ENCODE measurements at regions not wholly inside any gene's neighbourhood (a gene's known extent, or its start where the extent isn't known, plus 50 kb on each side); places are given as distances from the start of the nearest gene placed in this dataset.

GRCh38 chr4:43512253-43512652 lies 619.7 kb downstream of the GRXCR1 start:
- TF ChIP-seq Cebpa-rat (IDR thresholded peaks at IDR 0.05): no peak

GRCh38 chr4:43525646-43526045 lies 633.1 kb downstream of the GRXCR1 start:
- no peak overlapping the region for H3K9ac ChIP-seq
- no peak overlapping the region for H3K4me2 ChIP-seq
- no peaks in the 10 kb centered on the region for H4K20me1 ChIP-seq
- H3K27ac ChIP-seq: no peak overlapping the region
- H3K4me3 ChIP-seq: no peak overlapping the region
- no peaks in the 10 kb centered on the region for H3K4me1 ChIP-seq
- H3K36me3 ChIP-seq: no peaks in the 10 kb centered on the region
- no peaks in the 10 kb centered on the region for H3K27me3 ChIP-seq
- no peak for TF ChIP-seq Cebpa-rat (IDR thresholded peaks at IDR 0.05)
- H3K9me3 ChIP-seq (replicated peaks in 1 of 11): no peaks in the 10 kb centered on the region

More at GRCh38 chr4:43512253-43512652, 619.7 kb downstream of the GRXCR1 start:
- Histone ChIP-seq H4K20me1 (no peaks in the 10 kb centered on the region), H3K27ac (no peak overlapping the region), H3K27me3 (no peaks in the 10 kb centered on the region), H3K4me2 (no peak overlapping the region), H3K4me1 (no peaks in the 10 kb centered on the region), H3K4me3 (no peak overlapping the region), H3K9ac (no peak overlapping the region), H3K9me3 (replicated peaks in 1 of 11) (peaks cover 10 to 18% (median 13%) of the 10 kb centered on the region in 11 experiments; a peak in 18 of 22 replicates), H3K36me3 (no peaks in the 10 kb centered on the region)

- Histone ChIP-seq H3K9me3 (replicated peaks in 1 of 11) (peaks cover 0 to 13% (median 9%) of the 10 kb centered on the region in 11 experiments; a peak in 13 of 22 replicates), H3K9ac (no peak overlapping the region), H3K4me1 (no peaks in the 10 kb centered on the region), H3K4me3 (no peak overlapping the region), H4K20me1 (no peaks in the 10 kb centered on the region), H3K27me3 (no peaks in the 10 kb centered on the region), H3K27ac (no peak overlapping the region), H3K36me3 (no peaks in the 10 kb centered on the region), H3K4me2 (no peak overlapping the region)
- no peak for TF ChIP-seq Cebpa-rat (IDR thresholded peaks at IDR 0.05)
Observed at GRCh38 chr4:43547561-43547960, 655.0 kb downstream of the GRXCR1 start.

- no peak for TF ChIP-seq Cebpa-rat (IDR thresholded peaks at IDR 0.05)
- H3K4me3 ChIP-seq: no peak overlapping the region
Observed at GRCh38 chr4:43550981-43551627, 658.6 kb downstream of the GRXCR1 start.

GRCh38 chr4:43556262-43556661 lies 663.7 kb downstream of the GRXCR1 start:
- no peak overlapping the region for H3K4me2 ChIP-seq
- no peaks in the 10 kb centered on the region for H3K4me1 ChIP-seq
- no peaks in the 10 kb centered on the region for H3K27me3 ChIP-seq
- H4K20me1 ChIP-seq: no peaks in the 10 kb centered on the region
- H3K9ac ChIP-seq: no peak overlapping the region
- no peak overlapping the region for H3K27ac ChIP-seq
- no peak overlapping the region for H3K4me3 ChIP-seq
- peaks cover 13 to 34% (median 21%) of the 10 kb centered on the region in 11 experiments for H3K9me3 ChIP-seq (replicated peaks in 1 of 11)
- H3K36me3 ChIP-seq: no peaks in the 10 kb centered on the region
- no peak for TF ChIP-seq Cebpa-rat (IDR thresholded peaks at IDR 0.05)

More at GRCh38 chr4:43550981-43551627, 658.6 kb downstream of the GRXCR1 start:
- no peak overlapping the region for H3K27ac ChIP-seq
- peaks cover 16 to 39% (median 26%) of the 10 kb centered on the region in 11 experiments for H3K9me3 ChIP-seq (replicated peaks in 1 of 11)
- no peak overlapping the region for H3K4me2 ChIP-seq
- no peaks in the 10 kb centered on the region for H3K36me3 ChIP-seq
- H4K20me1 ChIP-seq: no peaks in the 10 kb centered on the region
- H3K9ac ChIP-seq: no peak overlapping the region
- no peaks in the 10 kb centered on the region for H3K4me1 ChIP-seq
- no peaks in the 10 kb centered on the region for H3K27me3 ChIP-seq

- Histone ChIP-seq H3K27me3 (no peaks in the 10 kb centered on the region), H4K20me1 (no peaks in the 10 kb centered on the region), H3K27ac (no peak overlapping the region), H3K4me3 (no peak overlapping the region), H3K9me3 (replicated peaks in 1 of 11) (0 out of 22 replicates have a peak, but pooled peaks cover 0 to 2% (median 0%) of the 10 kb centered on the region in 11 experiments), H3K9ac (no peak overlapping the region), H3K36me3 (no peaks in the 10 kb centered on the region), H3K4me1 (peaks cover 0 to 4% (median 0%) of the 10 kb centered on the region in 10 experiments; a peak in 2 of 20 replicates), H3K4me2 (no peak overlapping the region)
- TF ChIP-seq Cebpa-rat (IDR thresholded peaks at IDR 0.05): no peak
Observed at GRCh38 chr4:43560047-43560446, 667.5 kb downstream of the GRXCR1 start.

GRCh38 chr4:43564107-43564506 lies 671.6 kb downstream of the GRXCR1 start:
- H4K20me1 ChIP-seq: no peaks in the 10 kb centered on the region
- TF ChIP-seq Cebpa-rat (IDR thresholded peaks at IDR 0.05): no peak
- no peak overlapping the region for H3K4me3 ChIP-seq
- H3K27ac ChIP-seq: no peak overlapping the region
- no peaks in the 10 kb centered on the region for H3K36me3 ChIP-seq
- H3K27me3 ChIP-seq: no peaks in the 10 kb centered on the region
- no peak overlapping the region for H3K4me2 ChIP-seq
- H3K9me3 ChIP-seq (replicated peaks in 1 of 11): no peaks in the 10 kb centered on the region
- H3K9ac ChIP-seq: no peak overlapping the region
- H3K4me1 ChIP-seq: peaks cover 0 to 4% (median 0%) of the 10 kb centered on the region in 10 experiments; a peak in 2 of 20 replicates

GRCh38 chr4:43564591-43564990 lies 672.1 kb downstream of the GRXCR1 start:
- Histone ChIP-seq H3K9ac (no peak overlapping the region), H3K9me3 (replicated peaks in 1 of 11) (no peaks in the 10 kb centered on the region), H3K4me1 (peaks cover 0 to 4% (median 0%) of the 10 kb centered on the region in 10 experiments; a peak in 2 of 20 replicates), H3K4me3 (no peak overlapping the region), H3K27ac (no peak overlapping the region), H4K20me1 (no peaks in the 10 kb centered on the region), H3K27me3 (no peaks in the 10 kb centered on the region), H3K4me2 (no peak overlapping the region), H3K36me3 (no peaks in the 10 kb centered on the region)
- TF ChIP-seq Cebpa-rat (IDR thresholded peaks at IDR 0.05): no peak

- H3K4me1 ChIP-seq: peaks cover 0 to 4% (median 0%) of the 10 kb centered on the region in 10 experiments; a peak in 2 of 20 replicates
- H3K36me3 ChIP-seq: no peaks in the 10 kb centered on the region
Observed at GRCh38 chr4:43567644-43568043, 675.1 kb downstream of the GRXCR1 start.

GRCh38 chr4:43586813-43587212 lies 694.3 kb downstream of the GRXCR1 start:
- H3K36me3 ChIP-seq: no peaks in the 10 kb centered on the region
- H3K4me3 ChIP-seq: no peak overlapping the region
- no peaks in the 10 kb centered on the region for H3K4me1 ChIP-seq
- H3K9me3 ChIP-seq (replicated peaks in 1 of 11): no peaks in the 10 kb centered on the region
- no peak overlapping the region for H3K4me2 ChIP-seq
- no peak for TF ChIP-seq Cebpa-rat (IDR thresholded peaks at IDR 0.05)
- no peaks in the 10 kb centered on the region for H4K20me1 ChIP-seq
- no peak overlapping the region for H3K27ac ChIP-seq
- H3K27me3 ChIP-seq: no peaks in the 10 kb centered on the region
- no peak overlapping the region for H3K9ac ChIP-seq

More at GRCh38 chr4:43567644-43568043, 675.1 kb downstream of the GRXCR1 start:
- Histone ChIP-seq H4K20me1 (no peaks in the 10 kb centered on the region), H3K4me3 (no peak overlapping the region), H3K27me3 (no peaks in the 10 kb centered on the region), H3K9ac (no peak overlapping the region), H3K4me2 (no peak overlapping the region), H3K9me3 (replicated peaks in 1 of 11) (no peaks in the 10 kb centered on the region), H3K27ac (no peak overlapping the region)
- no peak for TF ChIP-seq Cebpa-rat (IDR thresholded peaks at IDR 0.05)

Measured in BLaER1 treated with 17β-estradiol and CSF1 and Interleukin-3, amounts not matched to agents 10 nM and 100 nM (cell line).